Hepatic stellate cell (primary cell): ENCODE measurements at regions not wholly inside any gene's neighbourhood (a gene's known extent, or its start where the extent isn't known, plus 50 kb on each side); places are given as distances from the start of the nearest gene placed in this dataset.

Source experiments
- DNase-seq: peaks from one replicate; pipeline ENCODE4 v3.0.0; 2011; ENCODE audit warnings: low spot score

- peak; percentile 36 for DNase-seq
Observed at GRCh38 chr9:630817-631216, 210.7 kb upstream of the DMRT1 start.

GRCh38 chr9:631596-631995, 209.9 kb upstream of the DMRT1 start:
- DNase-seq: no peak

- no peak for DNase-seq
Observed at GRCh38 chr9:633461-633860, 208.0 kb upstream of the DMRT1 start.

GRCh38 chr9:636931-637591, 204.4 kb upstream of the DMRT1 start:
- no peak for DNase-seq

GRCh38 chr9:638152-638551, 203.3 kb upstream of the DMRT1 start:
- DNase-seq: no peak

- DNase-seq: no peak
Observed at GRCh38 chr9:642014-642413, 199.5 kb upstream of the DMRT1 start.

GRCh38 chr9:643966-644365, 197.5 kb upstream of the DMRT1 start:
- DNase-seq: no peak

- DNase-seq: no peak
Observed at GRCh38 chr9:647522-647921, 194.0 kb upstream of the DMRT1 start.

- DNase-seq: no peak
Observed at GRCh38 chr9:649128-650074, 192.1 kb upstream of the DMRT1 start.

- no peak for DNase-seq
Observed at GRCh38 chr9:650362-650761, 191.1 kb upstream of the DMRT1 start.

- DNase-seq: no peak
Observed at GRCh38 chr9:651371-651770, 190.1 kb upstream of the DMRT1 start.

- no peak for DNase-seq
Observed at GRCh38 chr9:652914-653313, 188.6 kb upstream of the DMRT1 start.

- no peak for DNase-seq
Observed at GRCh38 chr9:653421-653820, 188.1 kb upstream of the DMRT1 start.

- no peak for DNase-seq
Observed at GRCh38 chr9:653856-654387, 187.6 kb upstream of the DMRT1 start.

- DNase-seq: no peak
Observed at GRCh38 chr9:655875-656274, 185.6 kb upstream of the DMRT1 start.

GRCh38 chr9:656926-657568, 184.4 kb upstream of the DMRT1 start:
- no peak for DNase-seq

- no peak for DNase-seq
Observed at GRCh38 chr9:659286-659685, 182.2 kb upstream of the DMRT1 start.

GRCh38 chr9:660227-660626, 181.3 kb upstream of the DMRT1 start:
- DNase-seq: no peak

GRCh38 chr9:663541-663940, 178.0 kb upstream of the DMRT1 start:
- no peak for DNase-seq

GRCh38 chr9:665296-665695, 176.2 kb upstream of the DMRT1 start:
- DNase-seq: no peak

GRCh38 chr9:671997-672396, 169.5 kb upstream of the DMRT1 start:
- no peak for DNase-seq

GRCh38 chr9:672851-673250, 168.6 kb upstream of the DMRT1 start:
- DNase-seq: no peak
